Cardiac muscle cell (in vitro differentiated cells and primary cell): ENCODE measurements at regions not wholly inside any gene's neighbourhood (a gene's known extent, or its start where the extent isn't known, plus 50 kb on each side); places are given as distances from the start of the nearest gene placed in this dataset.

ENCODE experiments used
- DNase-seq, 2 donors: peaks; one replicate each; pipeline versions ENCODE4 v3.0.0 to v3.0.0-alpha.2; 2010 to 2017; ENCODE audit warnings: low read depth in 1 of 2, low spot score in 1 of 2
- H3K27ac ChIP-seq: fragments of 200-600 bp; sonication (generic); 2 replicates; pipeline ENCODE4 v1.5.1; 2016
- H3K27me3 ChIP-seq: fragments of 200-600 bp; sonication (generic); 2 replicates; pipeline ENCODE4 v1.6.0; 2016; ENCODE audit warnings: control low read depth
- H3K36me3 ChIP-seq: fragments of 200-600 bp; sonication (generic); 2 replicates; pipeline ENCODE4 v1.5.1; 2016; ENCODE audit warnings: control low read depth
- H3K4me1 ChIP-seq: fragments of 200-600 bp; sonication (generic); 2 replicates; pipeline ENCODE4 v1.8.1; 2017; ENCODE audit warnings: low read depth, mild to moderate bottlenecking, mixed run types
- H3K4me3 ChIP-seq: fragments of 200-600 bp; sonication (generic); 2 replicates; pipeline ENCODE4 v1.5.1; 2016; ENCODE audit warnings: mild to moderate bottlenecking
- H3K9me3 ChIP-seq: fragments of 200-600 bp; sonication (generic); 2 replicates; pipeline ENCODE4 v1.5.1; 2017; ENCODE audit warnings: low read depth, mild to moderate bottlenecking, control low read depth
- CTCF ChIP-seq: IDR thresholded peaks from 2 replicates; pipeline ENCODE4 v1.5.1; 2012; ENCODE audit warnings: low read depth, mild to moderate bottlenecking, low read length

GRCh38 chr17:54493691-54494090, 407.0 kb upstream of the TOM1L1 start:
- Histone ChIP-seq H3K4me3 (no peak overlapping the region), H3K9me3 (no peaks in the 10 kb centered on the region), H3K4me1 (peaks cover 16% of the 10 kb centered on the region), H3K27ac (no peak overlapping the region), H3K36me3 (no peaks in the 10 kb centered on the region), H3K27me3 (no peaks in the 10 kb centered on the region)
- no peak for DNase-seq
- no peak for TF ChIP-seq CTCF

GRCh38 chr17:54494721-54495715, 405.6 kb upstream of the TOM1L1 start:
- Histone ChIP-seq H3K9me3 (no peaks in the 10 kb centered on the region), H3K27ac (peak overlapping the region; percentile 5), H3K36me3 (no peaks in the 10 kb centered on the region), H3K27me3 (no peaks in the 10 kb centered on the region), H3K4me1 (peaks cover 16% of the 10 kb centered on the region), H3K4me3 (no peak overlapping the region)
- DNase-seq = peak in 1 of 2 donors; percentile 26
- TF ChIP-seq CTCF = no peak

- no peak for TF ChIP-seq CTCF
- Histone ChIP-seq H3K27me3 (no peaks in the 10 kb centered on the region), H3K9me3 (no peaks in the 10 kb centered on the region), H3K4me3 (no peak overlapping the region), H3K27ac (no peak overlapping the region), H3K36me3 (no peaks in the 10 kb centered on the region), H3K4me1 (peaks cover 6% of the 10 kb centered on the region)
- DNase-seq = no peak
Observed at GRCh38 chr17:54505404-54505803, 395.2 kb upstream of the TOM1L1 start.

- Histone ChIP-seq H3K36me3 (no peaks in the 10 kb centered on the region), H3K27ac (no peak overlapping the region), H3K27me3 (no peaks in the 10 kb centered on the region), H3K9me3 (no peaks in the 10 kb centered on the region), H3K4me1 (peaks cover 20% of the 10 kb centered on the region), H3K4me3 (no peak overlapping the region)
- TF ChIP-seq CTCF = no peak
- DNase-seq = no peak
Observed at GRCh38 chr17:54518706-54519105, 381.9 kb upstream of the TOM1L1 start.

GRCh38 chr17:54521137-54521536, 379.5 kb upstream of the TOM1L1 start:
- Histone ChIP-seq H3K9me3 (no peaks in the 10 kb centered on the region), H3K4me1 (peaks cover 20% of the 10 kb centered on the region), H3K27ac (no peak overlapping the region), H3K4me3 (no peak overlapping the region), H3K36me3 (no peaks in the 10 kb centered on the region), H3K27me3 (no peaks in the 10 kb centered on the region)
- no peak for TF ChIP-seq CTCF
- DNase-seq = no peak
